ENCODE measurements at regions not wholly inside any gene's neighbourhood (a gene's known extent, or its start where the extent isn't known, plus 50 kb on each side); places are given as distances from the start of the nearest gene placed in this dataset.
"Not testable (repeated sequence)": the region's sequence is repeated elsewhere in the genome, so short reads cannot be mapped to it uniquely, and the experiment has no call there.

DNA sequence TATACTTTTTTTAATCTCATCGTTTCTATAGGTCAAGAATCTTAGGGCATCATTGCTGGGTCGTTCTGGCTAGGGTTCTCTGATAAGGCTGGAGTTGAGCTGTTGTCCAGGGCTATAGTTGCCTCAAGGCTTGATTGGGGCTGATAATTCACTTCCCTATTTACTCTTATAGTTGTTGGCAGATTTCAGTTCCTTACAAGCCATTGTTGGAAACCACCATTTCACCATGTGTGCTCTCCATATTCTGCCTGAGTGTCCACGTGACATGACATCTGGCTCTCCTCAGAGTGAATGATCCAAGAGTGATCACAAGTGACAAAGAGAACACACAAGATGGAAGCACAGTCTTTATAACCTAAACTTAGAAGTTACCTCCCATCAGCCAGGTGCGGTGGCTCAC, 852.2 kb downstream of the EFNA5 start:
- no peak for DNase-seq

DNA sequence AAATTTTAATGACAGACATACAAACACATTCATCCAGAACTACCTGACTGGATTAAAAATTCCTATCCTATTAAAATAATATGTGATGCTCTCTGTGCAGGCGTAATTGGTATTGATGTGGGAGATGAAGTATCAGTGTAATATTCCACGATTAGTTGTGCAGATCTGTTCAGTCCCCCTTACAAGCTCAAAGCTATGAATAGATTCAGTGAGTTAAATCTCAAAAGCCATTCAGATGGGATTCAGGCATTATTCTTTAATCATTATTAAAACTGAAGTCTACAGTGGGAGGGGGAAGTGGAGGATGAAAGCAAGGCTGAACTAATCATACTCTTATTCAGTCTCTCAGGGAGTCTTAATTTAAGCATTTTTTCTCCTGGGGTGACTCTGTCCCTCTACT, 855.8 kb downstream of the EFNA5 start:
- DNase-seq: no peak

DNA sequence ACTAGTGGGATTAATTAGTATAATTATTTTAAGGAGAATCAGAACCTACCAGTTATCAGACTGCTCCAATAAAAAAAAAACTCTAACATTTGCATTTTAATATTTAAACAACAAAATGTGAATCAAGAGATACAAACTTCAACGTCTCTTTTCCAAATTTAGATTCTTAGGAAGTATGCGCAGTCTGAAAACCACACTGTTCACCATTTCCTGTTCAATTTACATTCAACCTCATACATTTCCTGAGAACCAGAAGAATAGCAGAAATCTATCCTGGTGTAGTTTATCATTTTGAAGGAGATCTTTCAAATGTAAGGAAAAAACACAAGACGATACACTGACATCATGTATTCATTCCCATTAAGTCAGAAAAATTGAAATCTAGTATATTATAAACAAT, 869.2 kb downstream of the EFNA5 start:
- DNase-seq: no peak

DNA sequence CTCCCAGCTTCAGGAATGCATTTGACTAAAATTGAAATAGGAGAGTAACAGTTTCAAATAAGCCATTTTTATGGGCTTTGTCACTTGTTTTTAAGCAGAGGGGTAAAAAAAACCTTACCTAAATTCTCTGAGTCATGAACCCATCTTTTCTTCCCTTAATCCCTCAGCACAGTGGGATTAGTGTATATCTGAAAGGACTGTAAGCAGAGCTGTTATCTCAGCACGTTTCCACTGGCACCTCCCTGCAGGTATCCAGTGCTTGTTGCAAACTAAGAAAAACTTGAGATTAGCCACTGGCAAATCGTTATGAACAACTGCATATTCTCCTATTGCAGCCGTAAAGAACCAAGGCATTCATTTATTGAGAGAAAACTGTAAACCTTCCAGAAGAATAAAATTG, 872.7 kb downstream of the EFNA5 start:
- no peak for DNase-seq

DNA sequence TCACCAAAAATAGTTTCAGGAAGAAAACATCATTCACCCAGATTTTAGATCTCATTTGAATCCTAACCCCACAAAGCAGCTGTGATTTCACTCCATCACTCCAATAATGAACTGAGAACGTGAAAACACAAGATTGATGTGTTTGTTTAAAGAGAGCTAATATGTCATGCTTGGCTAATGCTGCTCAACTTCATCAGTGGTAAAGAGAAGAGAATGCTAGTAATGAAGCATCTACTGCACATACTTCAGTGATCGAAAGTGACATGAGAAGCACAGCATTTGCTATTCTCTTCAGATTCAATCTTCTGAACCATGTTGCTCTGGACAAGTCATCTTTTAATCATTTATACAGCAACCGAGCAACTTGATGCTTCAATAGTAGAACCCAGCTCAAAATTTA, 874.7 kb downstream of the EFNA5 start:
- DNase-seq: no peak

DNA sequence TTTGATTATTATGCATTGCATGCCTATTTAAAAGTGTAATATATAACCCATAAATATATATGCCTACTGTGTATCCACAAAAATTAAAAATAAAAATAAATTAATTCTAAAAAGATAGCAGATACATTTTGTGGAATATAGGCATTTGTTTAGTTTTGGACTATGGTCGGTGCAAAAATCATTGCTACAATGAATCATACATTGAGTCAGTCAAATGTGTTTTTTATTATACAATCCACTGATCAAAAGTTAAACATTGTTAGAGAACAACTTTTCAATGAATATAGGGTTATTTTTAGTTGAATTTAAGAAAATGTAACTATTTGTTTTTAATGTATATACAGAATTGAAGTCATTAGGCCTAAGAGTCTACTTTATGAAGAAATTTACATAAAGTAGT, 885.9 kb downstream of the EFNA5 start:
- no peak for DNase-seq

DNA sequence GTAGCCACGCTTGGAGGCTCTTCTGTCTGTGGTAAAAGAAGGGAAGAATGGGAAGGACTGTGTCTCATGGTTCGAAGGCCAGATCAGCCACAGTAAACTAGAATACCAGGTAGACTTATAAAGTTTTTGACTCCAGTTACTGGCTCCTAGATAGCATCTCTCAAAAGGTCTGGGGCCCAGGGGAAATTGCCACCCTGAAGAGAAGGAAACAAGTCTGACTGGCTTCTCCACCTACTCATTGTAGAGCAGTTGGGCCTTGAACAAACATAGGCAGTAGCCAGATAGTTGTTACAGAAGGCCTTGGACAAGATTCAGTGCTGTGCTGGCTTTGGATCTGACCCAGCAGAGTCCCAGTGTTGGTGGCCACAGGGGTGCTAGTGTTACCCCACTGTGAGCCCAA, 890.4 kb downstream of the EFNA5 start:
- no peak for DNase-seq

DNA sequence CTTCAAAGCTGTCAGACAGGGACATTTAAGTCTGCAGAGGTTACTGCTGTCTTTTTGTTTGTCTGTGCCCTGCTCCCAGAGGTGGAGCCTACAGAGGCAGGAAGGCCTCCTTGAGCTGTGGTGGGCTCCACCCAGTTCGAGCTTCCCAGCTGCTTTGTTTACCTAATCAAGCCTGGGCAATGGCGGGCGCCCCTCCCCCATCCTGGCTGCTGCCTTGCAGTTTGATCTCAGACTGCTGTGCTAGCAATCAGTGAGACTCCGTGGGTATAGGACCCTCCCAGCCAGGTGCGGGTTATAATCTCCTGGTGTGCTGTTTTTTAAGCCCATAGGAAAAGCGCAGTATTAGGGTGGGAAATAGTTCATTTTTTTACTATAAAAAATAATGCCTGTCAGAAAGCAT, 894.2 kb downstream of the EFNA5 start:
- DNase-seq: not testable (repeated sequence)

DNA sequence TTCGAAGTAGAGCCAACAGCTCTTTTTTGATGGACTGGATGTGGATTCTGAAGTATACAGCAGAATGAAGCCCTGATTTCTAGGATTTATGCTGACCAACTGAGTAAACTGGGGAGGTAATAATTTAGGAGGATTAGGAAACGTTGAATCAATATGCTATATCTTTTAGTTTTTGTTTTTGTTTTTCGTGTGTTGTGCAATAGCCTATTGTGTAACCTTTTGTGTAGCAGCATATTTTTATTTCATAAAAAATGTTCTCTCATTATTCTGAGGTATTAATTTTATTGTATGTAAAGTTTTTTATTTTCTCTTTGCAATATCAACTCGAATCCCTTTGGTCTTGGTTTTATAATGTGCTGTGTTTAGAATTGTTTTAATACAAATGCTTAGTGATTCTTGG, 902.3 kb downstream of the EFNA5 start:
- no peak for DNase-seq

DNA sequence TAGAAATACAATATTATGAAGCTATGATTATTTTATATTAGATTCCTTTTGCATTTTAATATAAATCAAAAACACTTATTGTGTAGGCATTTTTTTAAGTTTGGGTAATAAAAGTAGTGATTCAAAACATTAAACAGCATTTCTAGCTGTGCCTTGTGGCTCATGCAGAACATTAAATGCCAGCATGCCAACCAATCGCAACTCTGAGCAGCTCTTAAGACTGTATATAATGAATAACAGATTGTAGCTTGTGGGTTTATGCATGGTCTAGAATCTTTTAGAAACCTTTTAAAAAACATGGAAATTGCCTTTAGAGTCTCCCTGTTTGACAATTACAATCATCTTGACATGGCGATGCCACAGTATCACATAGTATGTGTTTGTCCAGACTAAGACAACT, 903.8 kb downstream of the EFNA5 start:
- peak in 1 of 3 donors; percentile 3 for DNase-seq

DNA sequence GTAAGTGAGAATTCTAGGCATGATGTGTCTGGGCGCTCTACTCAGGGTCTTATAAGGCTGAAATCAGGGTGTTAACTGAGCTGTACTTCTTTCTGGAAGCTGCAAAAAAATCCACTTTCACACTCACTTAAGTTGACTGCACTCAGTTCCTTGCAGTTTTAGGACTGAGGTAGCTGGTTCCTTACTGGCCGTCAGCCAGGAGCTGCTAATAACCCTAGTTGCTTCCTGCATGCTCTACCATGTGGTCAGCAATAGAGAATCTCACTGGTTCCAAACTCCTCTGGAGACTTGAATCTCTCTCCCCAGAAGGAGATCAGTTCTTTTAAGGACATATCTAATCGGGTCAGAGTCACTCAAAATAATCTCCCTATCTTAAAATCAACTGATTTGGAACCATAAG, 911.2 kb downstream of the EFNA5 start:
- DNase-seq: peak in 1 of 3 donors; percentile 5

DNA sequence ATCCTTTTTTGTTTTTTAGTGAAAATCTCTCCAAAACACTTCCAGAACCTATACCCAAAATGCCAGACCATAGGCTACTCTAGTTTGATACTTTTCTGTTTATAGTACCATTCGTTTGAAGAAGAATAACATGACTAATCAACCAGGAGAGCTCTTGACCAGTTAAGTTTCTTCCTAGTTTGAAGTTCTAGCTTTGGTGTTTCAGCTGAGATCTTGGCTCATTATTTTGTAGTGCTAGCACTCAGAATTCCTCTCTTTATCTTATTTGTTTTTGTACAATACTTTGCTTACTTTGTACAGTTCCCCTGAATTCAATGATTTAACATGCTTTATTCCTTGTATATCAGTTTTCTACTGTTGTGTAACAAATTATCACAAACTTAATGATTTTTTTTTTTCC, 911.6 kb downstream of the EFNA5 start:
- DNase-seq: no peak

DNA sequence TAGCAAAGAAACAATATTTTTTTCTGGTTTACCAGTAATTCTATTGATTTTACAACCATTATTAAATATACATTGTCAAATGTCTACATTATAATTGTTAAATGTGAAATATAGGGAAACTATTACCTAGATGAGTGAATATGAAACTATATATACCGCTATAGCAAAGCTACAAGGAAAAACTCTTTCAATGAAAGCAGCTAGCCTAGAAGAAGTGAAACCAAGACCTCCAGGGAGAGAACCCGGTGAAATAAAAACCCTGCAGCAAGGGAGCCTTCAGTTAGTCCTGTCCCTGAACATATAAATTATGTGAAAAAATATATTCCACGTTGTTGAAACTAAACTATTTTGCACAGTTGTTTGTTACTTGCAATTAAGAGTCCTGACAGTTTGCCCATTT, 913.1 kb downstream of the EFNA5 start:
- DNase-seq: no peak

DNA sequence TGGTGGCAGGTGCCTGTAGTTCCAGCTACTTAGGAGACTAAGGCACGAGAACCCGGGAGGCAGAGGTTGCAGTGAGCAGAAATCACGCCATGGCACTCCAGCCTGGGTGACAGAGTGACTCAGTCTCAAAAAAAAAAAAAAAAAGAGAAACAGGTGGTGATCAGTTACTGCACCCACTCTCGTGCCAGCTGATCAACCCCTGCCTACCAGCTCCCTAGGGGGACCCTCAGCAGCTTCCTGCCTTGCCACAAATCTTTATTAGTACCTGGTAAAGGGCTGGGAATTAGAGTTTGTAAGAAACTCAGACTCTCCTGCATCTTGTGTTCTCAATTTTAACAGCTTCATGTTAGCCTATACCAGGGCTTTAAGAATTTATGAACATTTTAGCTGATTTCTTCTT, 914.9 kb downstream of the EFNA5 start:
- no peak for DNase-seq

DNA sequence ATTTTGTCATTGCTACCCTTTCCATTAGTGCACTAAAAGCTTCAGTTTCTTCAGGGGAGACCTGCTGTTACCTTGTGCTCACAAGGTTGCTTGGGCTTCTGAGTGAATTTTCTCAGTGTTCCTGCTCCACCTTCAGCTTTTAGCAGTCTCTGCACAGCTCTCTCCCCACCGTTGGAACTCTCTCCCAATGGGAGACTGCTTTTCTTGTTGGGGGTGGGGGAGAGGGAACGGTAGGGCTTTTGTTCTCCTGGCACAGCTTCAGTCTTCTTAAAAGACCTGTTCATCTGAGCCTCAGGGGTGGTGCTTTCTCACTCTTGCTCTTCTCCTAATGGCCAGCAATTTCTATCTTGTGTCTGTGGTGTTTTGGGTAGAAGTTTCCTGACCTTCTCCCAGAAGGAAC, 915.7 kb downstream of the EFNA5 start:
- no peak for DNase-seq

DNA sequence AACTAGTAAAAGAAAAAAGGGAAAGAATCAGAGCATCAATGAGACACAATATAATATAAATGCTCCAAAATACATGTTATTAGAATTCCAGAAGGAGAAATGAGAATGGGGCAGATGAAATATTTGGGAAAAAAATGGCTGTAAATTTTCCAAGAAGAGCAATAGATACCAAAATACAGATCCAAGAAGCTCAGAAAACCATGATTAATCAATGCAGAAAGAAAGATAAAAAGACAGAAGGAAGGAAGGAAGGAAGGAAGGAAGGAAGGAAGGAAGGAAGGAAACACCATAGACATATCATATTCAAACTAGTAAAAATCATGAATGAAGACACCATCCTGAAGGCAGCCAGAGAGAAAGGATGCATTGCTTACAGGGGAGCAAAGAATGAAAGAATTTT, 920.9 kb downstream of the EFNA5 start:
- no peak for DNase-seq

DNA sequence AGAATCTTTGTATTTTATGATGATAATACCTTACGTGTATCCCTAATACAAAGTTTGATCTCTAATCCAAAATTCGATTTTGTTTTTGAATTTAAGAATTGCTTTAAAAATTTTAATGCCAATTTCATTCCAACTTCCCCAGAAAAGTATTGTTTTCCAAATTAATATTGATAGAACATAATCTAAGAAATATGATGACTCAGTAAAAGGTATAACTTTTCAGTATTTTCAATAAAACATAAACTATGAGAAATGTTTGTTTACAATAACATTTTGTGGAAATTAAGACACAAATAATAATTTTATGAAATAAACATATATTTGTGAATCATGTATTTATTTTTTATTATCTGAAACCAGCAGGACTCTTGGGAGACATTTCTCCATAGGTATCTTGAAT, 931.6 kb downstream of the EFNA5 start:
- no peak for DNase-seq

DNA sequence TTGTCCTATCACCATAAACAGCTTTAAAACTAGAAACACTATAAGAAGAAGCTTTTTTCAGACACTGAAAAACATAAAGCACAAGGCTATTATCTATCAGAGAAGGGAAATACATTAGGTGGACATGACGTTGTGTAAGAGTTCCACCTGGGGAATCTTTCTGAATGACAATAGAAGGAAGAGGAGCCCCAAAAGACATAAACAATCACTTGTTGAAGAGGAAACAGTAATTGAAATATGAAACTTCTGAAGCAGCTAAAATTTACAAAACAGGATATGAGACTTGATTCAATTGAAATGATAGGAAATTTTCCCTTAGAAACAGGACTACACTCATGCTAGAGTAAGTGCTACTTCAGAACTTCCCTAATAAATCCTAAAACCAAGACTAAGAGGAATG, 933.6 kb downstream of the EFNA5 start:
- DNase-seq: peak in 1 of 3 donors; percentile 3

DNA sequence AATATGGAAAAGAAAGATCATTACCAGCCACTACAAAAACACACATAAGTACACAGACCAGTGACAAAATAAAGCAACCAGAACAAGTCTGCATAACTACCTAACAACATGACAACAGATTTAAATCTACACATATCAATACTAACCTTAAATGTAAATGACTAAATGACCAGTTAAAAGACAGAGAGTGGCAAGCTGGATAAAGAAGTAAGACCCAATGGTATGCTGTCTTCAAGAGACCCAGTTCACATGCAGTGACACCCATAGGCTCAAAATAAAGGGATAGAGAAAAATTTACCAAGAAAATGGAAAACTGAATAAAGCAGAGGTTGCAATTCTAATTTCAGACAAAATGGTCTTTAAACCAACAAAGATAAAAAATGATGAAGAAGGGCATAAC, 938.1 kb downstream of the EFNA5 start:
- no peak for DNase-seq

DNA sequence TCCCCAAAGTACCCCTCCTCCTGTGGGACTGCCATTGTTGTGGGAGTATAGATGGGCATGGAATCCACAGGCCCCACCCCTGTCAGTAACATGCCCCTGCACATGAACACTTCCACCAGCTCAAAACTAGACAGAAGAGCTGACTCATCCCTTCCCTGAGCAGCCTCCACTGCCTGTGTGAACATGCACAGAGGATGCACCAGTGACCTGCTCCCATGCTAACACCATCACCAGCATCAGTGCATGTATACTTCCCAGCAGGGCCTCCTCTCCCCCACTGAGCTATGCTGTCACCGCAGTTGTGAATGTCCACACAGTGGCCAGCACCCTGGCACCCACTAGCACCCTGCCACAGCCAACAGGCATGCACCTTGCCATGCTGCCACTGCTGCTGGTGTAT, 939.8 kb downstream of the EFNA5 start:
- DNase-seq: no peak

DNA sequence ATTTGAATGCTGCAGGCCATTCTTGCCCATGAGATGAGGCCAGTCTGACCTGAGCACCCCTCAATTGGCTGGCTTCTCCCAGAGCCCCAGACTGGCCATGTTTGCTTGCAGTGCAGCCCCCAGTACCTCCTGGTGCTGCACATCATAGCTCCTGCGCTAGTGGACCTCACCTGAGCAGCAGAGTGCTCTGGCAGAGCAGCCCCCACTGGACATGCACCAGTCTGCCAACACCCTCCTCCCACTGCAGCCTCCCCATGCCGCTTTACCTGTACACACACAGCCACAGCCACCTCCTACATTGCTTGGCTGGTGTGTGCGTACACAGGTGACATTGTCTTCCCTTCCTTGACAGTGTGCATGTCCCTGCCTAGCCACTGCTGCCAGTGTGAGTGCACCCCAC, 940.2 kb downstream of the EFNA5 start:
- no peak for DNase-seq

DNA sequence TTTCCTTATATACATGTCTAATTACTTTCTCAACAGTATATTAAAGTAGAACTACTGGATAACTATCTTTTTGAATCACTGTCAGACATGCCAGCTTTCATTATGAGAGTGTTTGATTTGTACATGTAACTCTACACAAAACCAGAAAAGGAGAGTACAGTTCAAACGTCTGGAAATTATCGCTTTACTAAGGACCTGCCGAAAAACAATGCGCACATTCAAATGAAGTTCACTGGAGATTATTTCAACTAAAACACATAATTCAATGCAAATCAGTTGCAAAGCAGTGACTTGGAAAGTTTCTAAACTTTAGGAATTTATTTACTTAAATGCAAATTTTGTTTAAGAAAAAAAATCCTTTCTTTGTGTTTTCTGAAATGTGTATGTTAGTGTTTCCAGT, 942.5 kb downstream of the EFNA5 start:
- no peak for DNase-seq

DNA sequence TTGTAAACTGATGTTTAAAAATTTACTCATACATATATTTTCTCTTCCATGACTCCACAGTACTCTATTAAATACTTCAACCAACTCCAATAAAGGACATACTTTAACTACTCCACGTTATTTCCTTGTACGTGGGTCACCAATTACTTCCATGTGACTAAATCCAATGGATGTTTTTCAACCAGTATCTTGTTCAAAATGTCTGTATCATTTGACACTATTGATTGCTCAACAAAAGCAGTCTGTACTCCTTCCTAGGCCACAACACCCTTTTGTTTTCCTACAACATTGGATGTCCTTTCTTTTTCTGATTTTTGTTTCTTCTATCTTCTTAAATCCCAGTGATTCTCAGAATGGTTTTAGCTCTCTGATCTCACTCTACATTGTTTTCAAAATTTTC, 943.7 kb downstream of the EFNA5 start:
- DNase-seq: no peak

DNA sequence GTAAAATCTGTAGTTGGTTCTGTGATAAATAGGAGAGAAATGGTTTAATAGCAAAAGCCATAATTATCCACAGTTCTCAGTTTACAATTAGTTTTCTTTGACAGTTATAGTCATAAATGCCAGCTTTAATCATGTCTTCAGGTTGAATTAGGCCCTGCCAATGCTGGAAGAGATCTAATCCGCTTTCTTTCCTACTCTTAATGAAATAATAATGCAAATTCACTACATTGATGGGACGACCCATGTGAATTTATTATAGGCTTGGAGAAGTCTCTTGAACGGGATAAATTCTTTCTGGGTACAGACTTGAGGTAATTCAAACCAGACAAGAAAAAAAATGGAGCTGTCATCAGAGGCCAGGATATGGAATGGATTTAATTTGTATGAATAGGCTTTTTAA, 950.4 kb downstream of the EFNA5 start:
- no peak for DNase-seq

DNA sequence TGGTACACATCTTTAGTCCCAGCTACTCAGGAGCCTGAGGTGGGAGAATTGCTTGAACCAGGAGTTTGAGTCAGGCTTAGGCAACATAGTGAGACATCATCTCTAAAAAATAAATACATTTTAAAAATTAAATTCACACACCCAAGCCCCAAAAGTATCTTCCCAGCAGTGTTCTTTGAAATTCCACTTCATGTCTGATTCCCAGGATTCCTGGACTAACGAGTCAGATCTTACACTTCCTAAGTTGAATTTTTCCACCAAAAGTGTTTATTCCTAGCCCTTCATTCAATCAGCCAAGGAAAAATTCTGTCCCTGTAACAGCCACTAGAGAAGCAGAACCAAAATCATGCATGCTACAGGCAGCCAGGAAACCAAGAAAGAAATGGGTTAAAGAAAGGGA, 970.9 kb downstream of the EFNA5 start:
- DNase-seq: no peak
